NCI-H146 treated with DMSO at 0.1 percent for 48 hours (cell line): ENCODE measurements at regions not wholly inside any gene's neighbourhood (a gene's known extent, or its start where the extent isn't known, plus 50 kb on each side); places are given as distances from the start of the nearest gene placed in this dataset.
"Not testable (repeated sequence)": the region's sequence is repeated elsewhere in the genome, so short reads cannot be mapped to it uniquely, and the experiment has no call there.

Experiments
- DNase-seq: peaks from one replicate; lab custom pipeline; 2025; ENCODE audit not compliant: unreplicated experiment; lab: John Stamatoyannopoulos, UW

GRCh38 chr15:81729340-81729739 is 316.5 kb downstream of the MEX3B start:
- DNase-seq: no peak

GRCh38 chr15:81728726-81729125 is 317.1 kb downstream of the MEX3B start:
- DNase-seq: no peak

- DNase-seq: no peak
Observed at GRCh38 chr15:81725590-81725989, 320.2 kb downstream of the MEX3B start.

- DNase-seq: no peak
Observed at GRCh38 chr15:81724536-81724935, 321.3 kb downstream of the MEX3B start.

GRCh38 chr15:81723701-81724100 is 322.1 kb downstream of the MEX3B start:
- DNase-seq: no peak

GRCh38 chr15:81723113-81723651 is 322.6 kb downstream of the MEX3B start:
- DNase-seq: no peak

- not testable (repeated sequence) for DNase-seq
Observed at GRCh38 chr15:81716468-81716867, 329.4 kb downstream of the MEX3B start.

- DNase-seq: no peak
Observed at GRCh38 chr15:81710328-81710727, 335.5 kb downstream of the MEX3B start.

GRCh38 chr15:81706816-81707346 is 332.9 kb upstream of the TMC3 start:
- not testable (repeated sequence) for DNase-seq

- not testable (repeated sequence) for DNase-seq
Observed at GRCh38 chr15:81705727-81706126, 331.7 kb upstream of the TMC3 start.

GRCh38 chr15:81686021-81686420 is 312.0 kb upstream of the TMC3 start:
- DNase-seq: no peak

- no peak for DNase-seq
Observed at GRCh38 chr15:81685237-81685636, 311.2 kb upstream of the TMC3 start.

GRCh38 chr15:81680829-81681228 is 306.8 kb upstream of the TMC3 start:
- no peak for DNase-seq

- no peak for DNase-seq
Observed at GRCh38 chr15:81666839-81667238, 292.8 kb upstream of the TMC3 start.

- no peak for DNase-seq
Observed at GRCh38 chr15:81660976-81661375, 287.0 kb upstream of the TMC3 start.

- no peak for DNase-seq
Observed at GRCh38 chr15:81653259-81653658, 279.2 kb upstream of the TMC3 start.

GRCh38 chr15:81645470-81645869 is 271.5 kb upstream of the TMC3 start:
- no peak for DNase-seq

- DNase-seq: no peak
Observed at GRCh38 chr15:81643771-81644170, 269.8 kb upstream of the TMC3 start.

- no peak for DNase-seq
Observed at GRCh38 chr15:81642451-81642990, 268.5 kb upstream of the TMC3 start.

- DNase-seq: not testable (repeated sequence)
Observed at GRCh38 chr15:81636064-81636463, 262.1 kb upstream of the TMC3 start.

GRCh38 chr15:81633889-81634288 is 259.9 kb upstream of the TMC3 start:
- no peak for DNase-seq

- DNase-seq: no peak
Observed at GRCh38 chr15:81625896-81626295, 251.9 kb upstream of the TMC3 start.

GRCh38 chr15:81619002-81619401 is 245.0 kb upstream of the TMC3 start:
- DNase-seq: no peak
